ENCODE measurements at regions not wholly inside any gene's neighbourhood (a gene's known extent, or its start where the extent isn't known, plus 50 kb on each side); places are given as distances from the start of the nearest gene placed in this dataset.
A peak's percentile ranks its signal among the peaks of the same experiment; 100 is the strongest.

- Histone ChIP-seq H3K4me2 (ENCODE audit: extremely low read depth, insufficient read depth, low read length) (no peak overlapping the region), H3K27me3 (ENCODE audit: control insufficient read depth, insufficient read depth, low read length) (no peaks in the 10 kb centered on the region), H2AFZ (ENCODE audit: low read length) (no peak overlapping the region), H3K9me3 (ENCODE audit: control insufficient read depth, insufficient read depth, low read depth, low read length) (no peaks in the 10 kb centered on the region), H4K20me1 (ENCODE audit: control insufficient read depth, extremely low read depth, insufficient read depth, low read length) (no peaks in the 10 kb centered on the region), H3K36me3 (ENCODE audit: control insufficient read depth, insufficient read depth, low read length) (no peaks in the 10 kb centered on the region), H3K9ac (ENCODE audit: insufficient read depth, low read length) (no peak overlapping the region), H3K4me3 (replicated peaks in 1 of 4; ENCODE audit: control extremely low read depth in 1 of 4, insufficient read depth in 1 of 4, low read depth in 3 of 4, low read length in 4 of 4) (no peak overlapping the region), H3K4me1 (ENCODE audit: control insufficient read depth, extremely low read depth, insufficient read depth, low read length) (no peaks in the 10 kb centered on the region), H3K79me2 (ENCODE audit: control insufficient read depth, insufficient read depth, low read length) (no peaks in the 10 kb centered on the region), H3K27ac (ENCODE audit: insufficient read depth, low read length) (no peak overlapping the region)
- TF ChIP-seq EZH2 (IDR thresholded peaks at IDR 0.05; ENCODE audit: low read length, missing control alignments) (no peak), CTCF (conservative IDR thresholded peaks at IDR 0.05 in 1 of 2, IDR thresholded peaks at IDR 0.05 in 1 of 2; ENCODE audit: low read depth in 1 of 2, low read length in 2 of 2) (no peak)
- peak in 1 of 2 donors; percentile 10 for DNase-seq (ENCODE audit: low read depth in 2 of 2)
Measured at GRCh38 chr3:134085034-134085775, 55.5 kb upstream of the SLCO2A1 start.

- no peaks in the 10 kb centered on the region for H3K36me3 ChIP-seq (ENCODE audit: control insufficient read depth, insufficient read depth, low read length)
- H4K20me1 ChIP-seq (ENCODE audit: control insufficient read depth, extremely low read depth, insufficient read depth, low read length), result no peaks in the 10 kb centered on the region
- H3K79me2 ChIP-seq (ENCODE audit: control insufficient read depth, insufficient read depth, low read length), result no peaks in the 10 kb centered on the region
- no peak overlapping the region for H3K4me3 ChIP-seq (replicated peaks in 1 of 4; ENCODE audit: control extremely low read depth in 1 of 4, insufficient read depth in 1 of 4, low read depth in 3 of 4, low read length in 4 of 4)
- H3K9me3 ChIP-seq (ENCODE audit: control insufficient read depth, insufficient read depth, low read depth, low read length), result no peaks in the 10 kb centered on the region
- no peaks in the 10 kb centered on the region for H3K27me3 ChIP-seq (ENCODE audit: control insufficient read depth, insufficient read depth, low read length)
- no peaks in the 10 kb centered on the region for H3K4me1 ChIP-seq (ENCODE audit: control insufficient read depth, extremely low read depth, insufficient read depth, low read length)
- no peak overlapping the region for H3K9ac ChIP-seq (ENCODE audit: insufficient read depth, low read length)
- H3K4me2 ChIP-seq (ENCODE audit: extremely low read depth, insufficient read depth, low read length), result no peak overlapping the region
- DNase-seq (ENCODE audit: low read depth in 2 of 2), result no peak
- H2AFZ ChIP-seq (ENCODE audit: low read length), result no peak overlapping the region
- TF ChIP-seq CTCF (conservative IDR thresholded peaks at IDR 0.05 in 1 of 2, IDR thresholded peaks at IDR 0.05 in 1 of 2; ENCODE audit: low read depth in 1 of 2, low read length in 2 of 2), result no peak
- no peak for TF ChIP-seq EZH2 (IDR thresholded peaks at IDR 0.05; ENCODE audit: low read length, missing control alignments)
- H3K27ac ChIP-seq (ENCODE audit: insufficient read depth, low read length), result no peak overlapping the region
Measured at GRCh38 chr3:134084242-134084950, 54.7 kb upstream of the SLCO2A1 start.

- H3K79me2 ChIP-seq (ENCODE audit: control insufficient read depth, insufficient read depth, low read length), result no peaks in the 10 kb centered on the region
- H2AFZ ChIP-seq (ENCODE audit: low read length), result no peak overlapping the region
- no peaks in the 10 kb centered on the region for H4K20me1 ChIP-seq (ENCODE audit: control insufficient read depth, extremely low read depth, insufficient read depth, low read length)
- H3K27me3 ChIP-seq (ENCODE audit: control insufficient read depth, insufficient read depth, low read length), result no peaks in the 10 kb centered on the region
- no peak for DNase-seq (ENCODE audit: low read depth in 2 of 2)
- H3K9me3 ChIP-seq (ENCODE audit: control insufficient read depth, insufficient read depth, low read depth, low read length), result no peaks in the 10 kb centered on the region
- no peak overlapping the region for H3K4me2 ChIP-seq (ENCODE audit: extremely low read depth, insufficient read depth, low read length)
- H3K4me1 ChIP-seq (ENCODE audit: control insufficient read depth, extremely low read depth, insufficient read depth, low read length), result peaks cover 4% of the 10 kb centered on the region
- H3K27ac ChIP-seq (ENCODE audit: insufficient read depth, low read length), result no peak overlapping the region
- H3K4me3 ChIP-seq (replicated peaks in 1 of 4; ENCODE audit: control extremely low read depth in 1 of 4, insufficient read depth in 1 of 4, low read depth in 3 of 4, low read length in 4 of 4), result no peak overlapping the region
- no peak overlapping the region for H3K9ac ChIP-seq (ENCODE audit: insufficient read depth, low read length)
- TF ChIP-seq EZH2 (IDR thresholded peaks at IDR 0.05; ENCODE audit: low read length, missing control alignments) (no peak), CTCF (conservative IDR thresholded peaks at IDR 0.05 in 1 of 2, IDR thresholded peaks at IDR 0.05 in 1 of 2; ENCODE audit: low read depth in 1 of 2, low read length in 2 of 2) (no peak)
- H3K36me3 ChIP-seq (ENCODE audit: control insufficient read depth, insufficient read depth, low read length), result no peaks in the 10 kb centered on the region
Measured at GRCh38 chr3:134083626-134084241, 54.0 kb upstream of the SLCO2A1 start.
